SK-N-SH (cell line): ENCODE measurements at regions not wholly inside any gene's neighbourhood (a gene's known extent, or its start where the extent isn't known, plus 50 kb on each side); places are given as distances from the start of the nearest gene placed in this dataset.

Experiments used
- CTCF ChIA-PET: fragments of 300-600, 350-600 bp; formaldehyde crosslinking; extraction: SDS; loops from one replicate; lab custom pipeline; 2021; lab: Yijun Ruan, JAX
- POLR2A ChIA-PET: fragments of 350-600 bp; sonication (Branson Sonifier 250); formaldehyde crosslinking; extraction: SDS; loops from one replicate; lab custom pipeline; 2020; ENCODE audit warnings: antibody characterized with exemption, inconsistent platforms; lab: Yijun Ruan, JAX
- DNase-seq: peaks from one replicate; pipeline ENCODE4 v3.0.0; 2012
- H2AFZ ChIP-seq: fragments of 200-600 bp; sonication (generic); 2 replicates; pipeline ENCODE4 v1.8.1; 2016; ENCODE audit warnings: antibody characterized with exemption, mild to moderate bottlenecking, low read depth
- H3F3A ChIP-seq: fragments of 200-600 bp; sonication (generic); replicated peaks from 2 replicates; pipeline ENCODE3; 2016; ENCODE audit warnings: antibody characterized with exemption, mild to moderate bottlenecking; ENCODE audit not compliant: insufficient read depth
- H3K27ac ChIP-seq, 2 experiments: fragments of 200-500 bp in 1 of 2; fragments of 200-600 bp in 1 of 2; sonication (Bioruptor generic) in 1 of 2; sonication (generic), shearing (Covaris generic) in 1 of 2; 2 replicates each; pipeline versions ENCODE4 v1.5.1 to v1.6.1; 2014 to 2016; ENCODE audit warnings: low read depth in 2 of 2, inconsistent platforms in 1 of 2, low read length in 1 of 2, mild to moderate bottlenecking in 1 of 2, mixed read lengths in 1 of 2
- H3K27me3 ChIP-seq: fragments of 200-600 bp; sonication (generic), shearing (Covaris generic); 2 replicates; pipeline ENCODE4 v1.6.1; 2016; ENCODE audit warnings: mixed run types; ENCODE audit not compliant: insufficient read depth
- H3K36me3 ChIP-seq, 2 experiments: fragments of 200-500 bp in 1 of 2; fragments of 200-600 bp in 1 of 2; sonication (Bioruptor generic) in 1 of 2; sonication (generic) in 1 of 2; replicated peaks in 1 of 2; 2 replicates each; pipeline versions ENCODE3 to v1.5.1; 2014 to 2016; ENCODE audit warnings: low read length in 1 of 2, mild to moderate bottlenecking in 1 of 2; ENCODE audit not compliant: insufficient read depth in 2 of 2, control insufficient read depth in 1 of 2
- H3K4me1 ChIP-seq, 2 experiments: fragments of 200-500 bp in 1 of 2; fragments of 200-600 bp in 1 of 2; sonication (Bioruptor generic) in 1 of 2; sonication (generic), shearing (Covaris generic) in 1 of 2; 2 replicates each; pipeline versions ENCODE4 v1.5.1 to v1.6.1; 2014 to 2016; ENCODE audit warnings: low read depth in 1 of 2, low read length in 1 of 2, mixed run types in 1 of 2; ENCODE audit not compliant: insufficient read depth in 2 of 2, control insufficient read depth in 1 of 2
- H3K4me2 ChIP-seq: fragments of 200-600 bp; sonication (generic), shearing (Covaris generic); 2 replicates; pipeline ENCODE4 v1.6.1; 2017; ENCODE audit warnings: mixed run types
- H3K4me3 ChIP-seq, 2 experiments: fragments of 200-500 bp in 1 of 2; fragments of 200-600 bp in 1 of 2; sonication (Bioruptor generic) in 1 of 2; sonication (generic), shearing (Covaris generic) in 1 of 2; 2 replicates each; pipeline versions ENCODE4 v1.5.1 to v1.8.1; 2014 to 2016; ENCODE audit warnings: low read depth in 2 of 2, inconsistent platforms in 1 of 2, low read length in 1 of 2, mild to moderate bottlenecking in 1 of 2, mixed read lengths in 1 of 2, moderate library complexity in 1 of 2
- H3K79me2 ChIP-seq: fragments of 200-600 bp; sonication (generic); 2 replicates; pipeline ENCODE4 v1.8.1; 2017; ENCODE audit warnings: mild to moderate bottlenecking; ENCODE audit not compliant: insufficient read depth
- H3K9ac ChIP-seq: fragments of 200-600 bp; sonication (generic); 2 replicates; pipeline ENCODE4 v1.6.1; 2017; ENCODE audit warnings: mixed run types
- H3K9me2 ChIP-seq: fragments of 200-600 bp; sonication (generic); 2 replicates; pipeline ENCODE4 v1.6.1; 2017; ENCODE audit warnings: mixed run types
- H3K9me3 ChIP-seq: fragments of 200-600 bp; sonication (generic); 2 replicates; pipeline ENCODE4 v1.6.1; 2017; ENCODE audit warnings: mixed run types, mild to moderate bottlenecking, moderate library complexity
- H4K20me1 ChIP-seq: fragments of 200-600 bp; sonication (generic); 2 replicates; pipeline ENCODE4 v1.6.1; 2017; ENCODE audit warnings: mild to moderate bottlenecking, mixed run types; ENCODE audit not compliant: insufficient read depth
- EZH2phosphoT487 ChIP-seq: fragments of 200-600 bp; sonication (generic); IDR thresholded peaks from 2 replicates; pipeline ENCODE4 v1.6.1; 2017; ENCODE audit warnings: low read depth, mixed run types, mild to moderate bottlenecking, antibody characterized with exemption, moderate library complexity, borderline replicate concordance
- FOXJ3 ChIP-seq: sonication (generic); formaldehyde crosslinking; IDR thresholded peaks from 2 replicates; pipeline ENCODE4 v1.5.1; 2020; ENCODE audit warnings: mild to moderate bottlenecking, missing genetic modification reagents
- IRF3 ChIP-seq: fragments of 150-350 bp; IDR thresholded peaks from 2 replicates; pipeline ENCODE4 v1.6.1; 2016; ENCODE audit warnings: mild to moderate bottlenecking, low read depth, low read length
- JUND ChIP-seq: IDR thresholded peaks from 2 replicates; pipeline ENCODE4 v1.4.0; 2012
- MEF2A ChIP-seq: IDR thresholded peaks from 2 replicates; pipeline ENCODE4 v1.4.0; 2012; ENCODE audit warnings: low read depth, borderline replicate concordance
- MXI1 ChIP-seq: IDR thresholded peaks from 2 replicates; pipeline ENCODE4 v1.6.1; 2012; ENCODE audit warnings: mild to moderate bottlenecking, low read depth, low read length, improper control_type of control experiment
- NRF1 ChIP-seq: IDR thresholded peaks from 2 replicates; pipeline ENCODE4 v1.6.1; 2012; ENCODE audit warnings: low read depth, mild to moderate bottlenecking, low read length
- POLR2AphosphoS5 ChIP-seq: IDR thresholded peaks from 2 replicates; pipeline ENCODE4 v1.6.1; 2012; ENCODE audit warnings: low read depth, low read length
- RAD21 ChIP-seq: IDR thresholded peaks from 2 replicates; pipeline ENCODE4 v1.6.1; 2012; ENCODE audit warnings: mild to moderate bottlenecking, low read length
- SIN3A ChIP-seq: IDR thresholded peaks from 2 replicates; pipeline ENCODE4 v1.6.1; 2012; ENCODE audit warnings: low read depth, mild to moderate bottlenecking, low read length, moderate library complexity, borderline replicate concordance
- SMC3 ChIP-seq: IDR thresholded peaks from 2 replicates; pipeline ENCODE4 v1.6.1; 2012; ENCODE audit warnings: low read depth, low read length, improper control_type of control experiment
- TCF12 ChIP-seq: IDR thresholded peaks from 2 replicates; pipeline ENCODE4 v1.4.0; 2012
- TEAD4 ChIP-seq: IDR thresholded peaks from 2 replicates; pipeline ENCODE4 v1.4.0; 2012; ENCODE audit warnings: mild to moderate bottlenecking, borderline replicate concordance; ENCODE audit not compliant: insufficient read depth
- USF2 ChIP-seq: fragments of 150-350 bp; IDR thresholded peaks from 2 replicates; pipeline ENCODE4 v1.6.1; 2017; ENCODE audit warnings: antibody characterized with exemption, low read length, low read depth, borderline replicate concordance
- WGBS: methylation state at CpG from one replicate; pipeline ENCODE4 v1.1.6; 2017; ENCODE audit warnings: low lambda C conversion rate; 5-methylcytosine and 5-hydroxymethylcytosine counted together

- TF ChIP-seq MEF2A = no peak
- TF ChIP-seq, all 33 proteins: peak for 0
Observed at GRCh38 chr10:44573821-44574220, 188.9 kb upstream of the CXCL12 start (continued).

- Histone ChIP-seq H3K4me2 (no peak overlapping the region), H3K4me1 (peaks cover 0 to 6% of the 10 kb centered on the region in 2 experiments; a peak in 1 of 4 replicates), H3K27me3 (no peaks in the 10 kb centered on the region), H3K27ac (no peak overlapping the region), H3K9me2 (no peaks in the 10 kb centered on the region), H3K9ac (no peak overlapping the region), H3F3A (peaks cover 6% of the 10 kb centered on the region), H3K4me3 (no peak overlapping the region), H3K9me3 (no peaks in the 10 kb centered on the region), H3K36me3 (no peaks in the 10 kb centered on the region), H4K20me1 (no peaks in the 10 kb centered on the region), H2AFZ (no peak overlapping the region), H3K79me2 (no peaks in the 10 kb centered on the region)
- TF ChIP-seq SIN3A = no peak
- no peak for TF ChIP-seq RAD21
- POLR2A ChIA-PET = no interaction called here
- 3% methylated on average over 9 of the region's 10 CpGs for WGBS
- DNase-seq = no peak
- CTCF ChIA-PET = interaction anchor here (0.5 to 0.6 kb wide), 2 partner anchors 82 to 188 kb away, joined by 3 read pairs; no protein-coding TSS in a partner anchor
Observed at GRCh38 chr10:44574596-44575480, 189.9 kb upstream of the CXCL12 start.

- TF ChIP-seq USF2 (no peak), TCF12 (no peak), FOXJ3 (CRISPR knock-in tag) (no peak), IRF3 (no peak), TEAD4 (no peak), EZH2phosphoT487 (no peak), SMC3 (no peak), JUND (no peak), NRF1 (no peak), MXI1 (no peak), POLR2AphosphoS5 (no peak)
- TF ChIP-seq, all 33 proteins: peak for 0
- no peaks in the 10 kb centered on the region for H3K9me2 ChIP-seq
- no peaks in the 10 kb centered on the region for H3K9me3 ChIP-seq
- DNase-seq = no peak
- H3K4me3 ChIP-seq = no peak overlapping the region
- no peaks in the 10 kb centered on the region for H3K36me3 ChIP-seq
- H4K20me1 ChIP-seq = no peaks in the 10 kb centered on the region
- no peaks in the 10 kb centered on the region for H3K79me2 ChIP-seq
- WGBS = 1% methylated on average over 10 of the region's 18 CpGs
- ChIA-PET POLR2A (no interaction called here), CTCF (no interaction called here)
- no peaks in the 10 kb centered on the region for H3F3A ChIP-seq
- no peak overlapping the region for H3K9ac ChIP-seq
- H3K4me2 ChIP-seq = no peak overlapping the region
- H3K27me3 ChIP-seq = no peaks in the 10 kb centered on the region
- H2AFZ ChIP-seq = no peak overlapping the region
- H3K27ac ChIP-seq = peak overlapping the region in 1 of 2 experiments; percentile 57; a peak in 1 of 4 replicates
- peaks cover 0 to 6% of the 10 kb centered on the region in 2 experiments; a peak in 1 of 4 replicates for H3K4me1 ChIP-seq
Observed at GRCh38 chr10:44575601-44576380, 190.9 kb upstream of the CXCL12 start.
